ENCODE measurements at regions not wholly inside any gene's neighbourhood (a gene's known extent, or its start where the extent isn't known, plus 50 kb on each side); places are given as distances from the start of the nearest gene placed in this dataset.

- TF ChIP-seq, protein P1, sequence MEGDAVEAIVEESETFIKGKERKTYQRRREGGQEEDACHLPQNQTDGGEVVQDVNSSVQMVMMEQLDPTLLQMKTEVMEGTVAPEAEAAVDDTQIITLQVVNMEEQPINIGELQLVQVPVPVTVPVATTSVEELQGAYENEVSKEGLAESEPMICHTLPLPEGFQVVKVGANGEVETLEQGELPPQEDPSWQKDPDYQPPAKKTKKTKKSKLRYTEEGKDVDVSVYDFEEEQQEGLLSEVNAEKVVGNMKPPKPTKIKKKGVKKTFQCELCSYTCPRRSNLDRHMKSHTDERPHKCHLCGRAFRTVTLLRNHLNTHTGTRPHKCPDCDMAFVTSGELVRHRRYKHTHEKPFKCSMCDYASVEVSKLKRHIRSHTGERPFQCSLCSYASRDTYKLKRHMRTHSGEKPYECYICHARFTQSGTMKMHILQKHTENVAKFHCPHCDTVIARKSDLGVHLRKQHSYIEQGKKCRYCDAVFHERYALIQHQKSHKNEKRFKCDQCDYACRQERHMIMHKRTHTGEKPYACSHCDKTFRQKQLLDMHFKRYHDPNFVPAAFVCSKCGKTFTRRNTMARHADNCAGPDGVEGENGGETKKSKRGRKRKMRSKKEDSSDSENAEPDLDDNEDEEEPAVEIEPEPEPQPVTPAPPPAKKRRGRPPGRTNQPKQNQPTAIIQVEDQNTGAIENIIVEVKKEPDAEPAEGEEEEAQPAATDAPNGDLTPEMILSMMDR (IDR thresholded peaks at IDR 0.05; ENCODE audit: low read depth, low read length) = no peak
- TF ChIP-seq MYC (IDR thresholded peaks at IDR 0.05; ENCODE audit: low read depth, low read length) = no peak
- no peak for TF ChIP-seq POLR2A (IDR thresholded peaks at IDR 0.05; ENCODE audit: extremely low read depth, insufficient read length)
- TF ChIP-seq MAX (IDR thresholded peaks at IDR 0.05; ENCODE audit: low read depth, low read length) = no peak
Observed at GRCh38 chr14:98189062-98189461, 1082.9 kb downstream of the BCL11B start.

Data from NB4 (cell line).